GM18909 (cell line): ENCODE measurements at regions not wholly inside any gene's neighbourhood (a gene's known extent, or its start where the extent isn't known, plus 50 kb on each side); places are given as distances from the start of the nearest gene placed in this dataset.

Source experiments
- ATAC-seq: cut with Tn5 transposase; IDR thresholded peaks from one replicate; pipeline ENCODE4 v1.9.1; 2021; ENCODE audit warnings: mild to moderate bottlenecking; ENCODE audit not compliant: unreplicated experiment, poor library complexity

DNA sequence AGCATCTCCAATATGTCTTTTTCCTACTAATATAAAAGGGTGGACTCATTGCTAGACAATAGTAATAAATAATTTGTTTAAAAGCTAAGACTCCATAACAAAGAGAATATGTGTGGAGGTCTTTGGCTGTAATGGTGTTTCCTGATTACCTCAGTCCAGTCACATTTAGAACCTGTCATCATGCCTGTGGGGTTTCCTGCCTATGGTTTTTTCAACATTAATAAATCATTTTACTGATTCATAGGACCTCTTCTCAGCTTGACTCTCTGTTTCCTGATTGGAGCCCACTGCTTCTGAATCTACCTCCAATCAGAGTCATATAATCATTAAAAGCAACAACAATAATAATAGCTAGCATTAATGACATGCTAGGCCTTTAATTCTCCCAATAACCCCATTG lies 52.4 kb upstream of the GNAI1 start:
- ATAC-seq: no peak

- ATAC-seq: no peak
These were observed 55.7 kb upstream of the GNAI1 start for GRCh38 chr7:80078886-80079285.

DNA sequence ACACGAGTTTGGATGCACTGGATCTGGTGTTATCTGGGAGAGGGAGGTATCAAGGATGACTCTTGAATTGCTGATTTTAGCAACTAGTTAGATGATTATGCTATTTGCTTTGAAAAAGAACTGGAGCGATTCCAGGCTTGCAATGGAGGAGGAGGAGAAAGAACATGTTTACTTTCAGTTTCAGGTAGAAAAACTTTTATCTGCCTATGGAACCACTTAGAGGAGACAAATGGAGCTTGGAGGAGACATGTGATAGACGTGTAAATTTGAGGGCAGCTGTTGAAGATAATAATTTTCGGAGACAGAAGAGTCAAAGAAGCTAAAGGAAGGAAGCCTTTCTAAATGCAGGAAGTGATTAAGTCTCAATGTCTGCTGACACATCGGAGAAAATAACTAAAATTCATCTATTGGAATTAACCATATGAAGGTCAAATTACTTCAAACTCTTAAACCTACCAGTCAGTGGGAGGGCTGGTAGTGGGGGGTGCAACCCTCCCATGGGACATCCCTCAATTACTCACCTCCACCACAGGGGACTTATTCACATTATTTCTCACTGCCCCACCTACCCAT lies 56.4 kb upstream of the GNAI1 start:
- ATAC-seq: no peak

DNA sequence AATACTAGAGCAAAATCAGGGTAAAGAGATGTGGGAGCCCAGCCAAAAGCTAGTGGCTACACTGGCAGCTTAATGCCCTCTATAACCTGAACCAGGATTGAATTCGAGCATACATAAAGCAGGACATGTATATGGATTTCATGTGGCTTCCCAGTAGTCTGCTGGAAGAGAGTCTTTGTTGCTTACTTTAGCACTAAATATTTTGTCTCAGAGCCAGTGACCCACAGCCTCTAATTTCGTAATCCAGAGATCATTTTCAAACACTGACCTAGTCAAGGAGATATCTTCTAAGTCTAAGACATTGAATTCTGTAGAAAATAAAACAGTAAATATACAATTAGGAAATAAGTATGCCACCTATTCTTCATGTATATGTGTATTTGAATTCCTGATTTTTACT lies 64.2 kb upstream of the GNAI1 start:
- ATAC-seq: no peak

GRCh38 chr7:80066639-80067038 lies 68.0 kb upstream of the GNAI1 start:
- ATAC-seq: no peak

DNA sequence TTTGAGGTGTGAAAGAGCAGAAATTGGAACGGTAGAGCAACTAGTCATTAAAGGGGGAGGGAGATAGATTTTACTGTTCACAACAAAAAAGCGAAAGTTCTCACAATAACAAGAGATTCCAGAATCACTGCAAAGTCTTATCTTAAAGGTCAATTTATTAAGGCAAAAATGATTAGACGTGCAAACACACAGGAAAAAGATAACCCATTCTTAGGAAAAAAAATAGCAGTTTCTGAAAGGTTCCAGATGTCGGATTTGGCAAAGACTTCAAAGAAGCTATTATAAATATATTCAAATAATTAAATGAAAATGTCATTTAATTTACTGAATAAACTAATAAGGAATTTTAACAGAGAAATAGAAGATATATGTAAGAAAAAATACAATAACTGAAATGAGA lies 70.8 kb upstream of the GNAI1 start:
- ATAC-seq: no peak

GRCh38 chr7:80060218-80060806 lies 74.3 kb upstream of the GNAI1 start:
- peak; percentile 59 for ATAC-seq

- ATAC-seq: peak; percentile 54
These were observed 77.1 kb upstream of the GNAI1 start for GRCh38 chr7:80057488-80057887.

DNA sequence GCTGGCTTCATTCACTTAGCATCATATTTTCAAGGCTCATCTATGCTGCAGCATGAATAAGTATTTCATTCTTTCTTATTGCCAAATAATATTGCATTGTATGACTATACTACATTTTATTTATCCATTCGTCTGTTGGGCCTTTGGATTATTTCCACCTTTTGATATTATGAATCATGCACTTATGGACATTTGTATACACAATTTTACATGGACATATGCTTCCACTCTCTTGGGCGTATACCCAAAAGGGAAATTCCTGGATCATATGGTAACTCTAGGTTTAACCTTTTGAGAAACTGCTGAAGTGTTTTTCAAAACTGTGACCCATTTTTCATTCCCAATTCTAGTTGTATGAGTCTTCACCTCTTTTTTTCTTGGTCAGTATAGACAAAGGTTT lies 80.3 kb upstream of the GNAI1 start:
- no peak for ATAC-seq

DNA sequence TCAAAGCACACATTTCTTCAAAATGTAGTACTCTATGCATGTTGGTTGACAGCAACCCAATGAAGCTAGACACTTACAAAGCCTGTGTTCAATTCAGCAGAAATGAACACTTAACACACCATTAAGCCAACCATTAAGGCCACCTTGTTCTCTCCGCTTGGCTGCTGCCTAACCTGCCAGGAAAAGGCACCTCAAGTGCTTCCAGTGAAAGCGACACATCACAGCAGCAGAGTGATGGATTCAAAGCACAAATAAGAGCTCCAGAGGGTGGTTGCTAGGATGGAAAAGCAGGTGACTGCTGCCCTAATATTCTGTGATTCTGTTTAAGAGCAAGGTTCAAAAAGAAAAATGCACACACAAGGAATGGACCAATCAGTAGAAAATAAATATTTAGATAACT lies 81.5 kb upstream of the GNAI1 start:
- no peak for ATAC-seq

DNA sequence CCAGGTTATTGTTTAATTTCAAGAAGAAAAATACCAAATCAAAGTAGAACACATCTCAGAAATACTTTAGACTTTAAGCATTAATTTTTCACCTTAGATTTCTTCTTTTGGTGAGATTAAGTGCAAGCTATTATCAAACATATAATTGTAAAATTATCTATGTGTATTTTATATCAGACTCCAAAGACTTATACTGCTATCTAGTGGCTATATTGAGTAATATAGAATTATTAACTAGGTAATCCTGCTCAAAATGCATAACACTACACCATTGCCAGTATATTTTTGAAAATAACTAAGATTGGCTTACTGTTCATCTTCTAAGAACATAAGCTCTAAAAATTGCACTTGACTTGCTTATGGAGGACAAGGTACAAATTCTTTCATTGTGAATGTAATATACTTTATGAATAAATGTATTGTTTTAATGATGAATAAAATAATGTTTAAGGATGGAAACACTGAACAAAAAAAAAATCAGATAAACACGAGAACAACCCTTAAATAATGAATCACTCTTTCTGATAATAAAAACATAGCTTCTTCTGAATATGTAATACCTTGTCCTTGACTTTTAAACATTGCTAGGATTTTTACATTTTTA lies 86.7 kb upstream of the GNAI1 start:
- ATAC-seq: no peak

GRCh38 chr7:80047032-80047431 lies 87.6 kb upstream of the GNAI1 start:
- ATAC-seq: no peak

- ATAC-seq: no peak
These were observed 89.8 kb upstream of the GNAI1 start for GRCh38 chr7:80044796-80045195.

DNA sequence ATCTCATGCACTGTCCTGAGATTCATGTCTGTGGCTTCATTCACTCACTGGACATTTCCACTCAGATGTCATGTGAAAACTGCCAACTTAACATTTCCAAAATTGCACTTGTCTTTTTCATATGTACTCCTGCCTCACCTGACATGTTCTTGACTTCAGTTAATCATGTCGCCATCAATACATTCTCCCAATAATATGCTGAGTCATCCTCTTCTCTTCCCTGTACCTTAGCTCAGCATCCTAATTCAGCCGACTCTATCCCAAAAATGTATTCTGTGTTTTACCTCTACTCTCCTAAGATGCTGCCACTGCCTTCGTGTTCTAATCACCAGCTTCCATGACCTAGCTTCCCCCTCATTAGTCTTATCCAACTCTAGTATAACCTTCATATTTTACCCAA lies 93.9 kb upstream of the GNAI1 start:
- ATAC-seq: no peak

GRCh38 chr7:80040335-80040734 lies 94.3 kb upstream of the GNAI1 start:
- ATAC-seq: no peak

GRCh38 chr7:80039251-80039884 lies 95.3 kb upstream of the GNAI1 start:
- no peak for ATAC-seq

DNA sequence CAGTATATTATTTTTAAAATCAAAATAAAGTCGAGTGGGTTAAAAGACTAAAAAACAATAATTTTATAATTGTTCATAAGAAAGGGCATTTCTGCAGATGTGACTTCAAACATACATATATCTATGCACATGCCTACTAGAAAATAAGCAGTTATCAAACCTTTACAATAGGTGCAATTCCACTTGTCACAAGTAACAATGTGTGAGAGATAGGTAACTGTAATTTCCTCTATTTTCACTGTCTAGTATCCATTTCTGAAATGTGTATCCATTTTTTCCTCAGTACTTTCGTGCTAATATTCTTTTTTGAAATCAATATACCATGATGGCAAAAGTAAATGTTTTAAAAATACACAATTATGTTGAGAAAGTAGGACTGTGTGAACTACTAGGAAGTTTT lies 96.9 kb upstream of the GNAI1 start:
- no peak for ATAC-seq

DNA sequence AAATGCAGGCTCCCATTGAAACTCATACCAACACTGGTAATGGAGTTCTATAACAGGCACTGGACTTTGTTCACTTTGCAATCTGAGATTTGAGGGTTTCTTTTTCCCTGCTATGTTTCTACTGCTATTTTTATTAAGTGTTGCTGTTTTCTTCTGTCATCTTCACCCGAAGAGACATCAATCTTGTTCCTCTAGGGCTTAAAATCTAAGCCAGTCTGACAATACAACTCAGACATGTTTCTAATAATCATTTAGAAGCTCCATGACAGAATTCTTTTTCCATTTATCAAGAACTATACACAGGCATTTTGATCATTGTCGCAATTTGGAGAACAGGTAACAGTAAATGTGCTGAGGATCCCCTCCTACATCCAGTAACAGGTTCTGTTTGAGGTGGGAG lies 98.5 kb upstream of the GNAI1 start:
- ATAC-seq: no peak

DNA sequence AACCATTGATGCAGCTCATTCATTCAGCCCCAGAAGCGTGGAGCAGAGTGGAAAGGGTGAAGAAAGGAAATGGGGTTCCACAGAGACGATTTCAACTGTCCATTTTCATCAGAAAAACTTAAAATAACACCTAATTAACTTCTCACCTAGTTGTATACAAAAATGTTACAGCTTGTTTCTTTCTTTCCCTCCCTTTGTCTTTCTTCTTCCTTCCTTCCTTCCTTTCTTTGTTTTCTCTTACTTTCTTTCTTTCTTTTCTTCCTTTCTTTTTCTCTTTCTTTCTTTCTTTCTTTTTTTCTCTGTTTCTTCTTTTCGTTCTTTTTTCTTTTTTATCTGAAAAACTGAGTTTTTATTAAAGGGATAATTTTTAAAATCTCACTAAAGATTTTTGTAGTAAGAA lies 105.9 kb upstream of the GNAI1 start:
- ATAC-seq: no peak

DNA sequence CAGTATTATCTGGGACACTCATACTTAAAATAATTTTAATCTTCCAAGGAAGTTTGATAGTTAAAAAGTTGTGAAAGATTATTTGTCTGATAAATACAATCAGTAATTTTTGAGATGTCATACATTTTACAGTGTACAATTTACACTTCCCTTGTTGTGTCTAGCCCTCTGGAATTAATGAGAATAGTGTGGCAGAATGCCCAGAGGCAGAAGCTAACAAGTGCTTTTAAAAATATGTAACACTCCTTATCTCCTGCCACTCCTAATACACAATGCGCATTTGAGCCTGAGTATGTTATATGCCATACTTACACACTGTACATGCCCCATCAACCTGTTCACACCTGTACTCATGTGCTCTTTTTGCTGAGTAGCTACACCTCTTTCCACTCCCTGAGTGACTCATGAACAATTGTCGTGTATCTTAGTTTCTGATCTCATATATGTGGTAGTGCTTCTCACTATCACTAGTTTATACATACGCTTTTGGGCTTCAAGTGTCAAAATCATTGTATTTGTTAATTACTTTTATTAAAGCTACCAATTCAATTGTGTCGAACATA lies 106.9 kb upstream of the GNAI1 start:
- no peak for ATAC-seq

GRCh38 chr7:80026766-80027165 lies 107.9 kb upstream of the GNAI1 start:
- no peak for ATAC-seq
